ENCODE measurements at regions not wholly inside any gene's neighbourhood (a gene's known extent, or its start where the extent isn't known, plus 50 kb on each side); places are given as distances from the start of the nearest gene placed in this dataset.

GRCh38 chr6:22069306-22069800 lies 227.5 kb downstream of the PRL start:
- no peak overlapping the region for H3K4me3 Mint-ChIP-seq (ENCODE audit: low read depth, unreplicated experiment)
- no TSS peak for BruUV-seq (replicated peaks)
- H3K36me3 Mint-ChIP-seq (ENCODE audit: insufficient read depth, unreplicated experiment): no peaks in the 10 kb centered on the region
- no peak for DNase-seq
- H3K4me1 Mint-ChIP-seq (ENCODE audit: low read depth, unreplicated experiment): peaks cover 13% of the 10 kb centered on the region
- no peaks in the 10 kb centered on the region for H3K27me3 Mint-ChIP-seq (ENCODE audit: unreplicated experiment)
- intact Hi-C loops (cut with micrococcal nuclease; ENCODE audit: unreplicated experiment): no loop called here
- TF ChIP-seq CTCF (IDR thresholded peaks at IDR 0.05; ENCODE audit: unreplicated experiment): no peak
- CTCF ChIA-PET: interaction anchor here (1.0 kb wide), 1 partner anchor 293 kb away, joined by 4 read pairs; no protein-coding TSS in a partner anchor
- H3K27ac Mint-ChIP-seq (ENCODE audit: unreplicated experiment): no peak overlapping the region
- H3K9me3 Mint-ChIP-seq (ENCODE audit: low read depth, unreplicated experiment): no peaks in the 10 kb centered on the region

- TF ChIP-seq CTCF (IDR thresholded peaks at IDR 0.05; ENCODE audit: unreplicated experiment): no peak
- CTCF ChIA-PET: interaction anchor here (0.7 kb wide), 1 partner anchor 12 kb away, joined by 3 read pairs; no protein-coding TSS in a partner anchor
- intact Hi-C loops (cut with micrococcal nuclease; ENCODE audit: unreplicated experiment): no loop called here
- no TSS peak for BruUV-seq (replicated peaks)
- no peak overlapping the region for H3K4me3 Mint-ChIP-seq (ENCODE audit: low read depth, unreplicated experiment)
- peaks cover 7% of the 10 kb centered on the region for H3K4me1 Mint-ChIP-seq (ENCODE audit: low read depth, unreplicated experiment)
- no peaks in the 10 kb centered on the region for H3K27me3 Mint-ChIP-seq (ENCODE audit: unreplicated experiment)
- H3K9me3 Mint-ChIP-seq (ENCODE audit: low read depth, unreplicated experiment): no peaks in the 10 kb centered on the region
- no peak for DNase-seq
- H3K27ac Mint-ChIP-seq (ENCODE audit: unreplicated experiment): no peak overlapping the region
- H3K36me3 Mint-ChIP-seq (ENCODE audit: insufficient read depth, unreplicated experiment): no peaks in the 10 kb centered on the region
These were observed 225.4 kb downstream of the PRL start for GRCh38 chr6:22071270-22072041.

- DNase-seq: no peak
- CTCF ChIA-PET: interaction anchor here (0.5 kb wide), 1 partner anchor 1158 kb away, joined by 4 read pairs; no protein-coding TSS in a partner anchor
These were observed 223.9 kb downstream of the PRL start for GRCh38 chr6:22072949-22073348.

GRCh38 chr6:22073516-22074198 lies 223.2 kb downstream of the PRL start:
- DNase-seq: no peak
- H3K4me1 Mint-ChIP-seq (ENCODE audit: low read depth, unreplicated experiment): no peaks in the 10 kb centered on the region
- intact Hi-C loops (cut with micrococcal nuclease; ENCODE audit: unreplicated experiment): no loop called here
- H3K27me3 Mint-ChIP-seq (ENCODE audit: unreplicated experiment): no peaks in the 10 kb centered on the region
- CTCF ChIA-PET: no interaction called here
- H3K36me3 Mint-ChIP-seq (ENCODE audit: insufficient read depth, unreplicated experiment): no peaks in the 10 kb centered on the region
- no peaks in the 10 kb centered on the region for H3K9me3 Mint-ChIP-seq (ENCODE audit: low read depth, unreplicated experiment)
- no peak overlapping the region for H3K4me3 Mint-ChIP-seq (ENCODE audit: low read depth, unreplicated experiment)
- BruUV-seq (replicated peaks): no TSS peak
- TF ChIP-seq CTCF (IDR thresholded peaks at IDR 0.05; ENCODE audit: unreplicated experiment): no peak
- H3K27ac Mint-ChIP-seq (ENCODE audit: unreplicated experiment): no peak overlapping the region

More at GRCh38 chr6:22072949-22073348, 223.9 kb downstream of the PRL start:
- intact Hi-C loops (cut with micrococcal nuclease; ENCODE audit: unreplicated experiment): no loop called here
- no peak overlapping the region for H3K27ac Mint-ChIP-seq (ENCODE audit: unreplicated experiment)
- no peaks in the 10 kb centered on the region for H3K9me3 Mint-ChIP-seq (ENCODE audit: low read depth, unreplicated experiment)
- no peaks in the 10 kb centered on the region for H3K36me3 Mint-ChIP-seq (ENCODE audit: insufficient read depth, unreplicated experiment)
- H3K4me3 Mint-ChIP-seq (ENCODE audit: low read depth, unreplicated experiment): no peak overlapping the region
- TF ChIP-seq CTCF (IDR thresholded peaks at IDR 0.05; ENCODE audit: unreplicated experiment): no peak
- no TSS peak for BruUV-seq (replicated peaks)
- no peaks in the 10 kb centered on the region for H3K27me3 Mint-ChIP-seq (ENCODE audit: unreplicated experiment)
- H3K4me1 Mint-ChIP-seq (ENCODE audit: low read depth, unreplicated experiment): no peaks in the 10 kb centered on the region

All from Calu3 (cell line).